CD4-positive, alpha-beta T cell (primary cell): ENCODE measurements at regions not wholly inside any gene's neighbourhood (a gene's known extent, or its start where the extent isn't known, plus 50 kb on each side); places are given as distances from the start of the nearest gene placed in this dataset.
"Not testable (repeated sequence)": the region's sequence is repeated elsewhere in the genome, so short reads cannot be mapped to it uniquely, and the experiment has no call there.

ENCODE experiments used
- ATAC-seq: fragments of 200-7000 bp; cut with Tn5 transposase; one replicate; pipeline ENCODE4 v1.10.0; 2022; ENCODE audit warnings: mild to moderate bottlenecking; ENCODE audit not compliant: poor library complexity
- CTCF ChIA-PET: fragments of 350-600 bp; sonication (Branson Sonifier 250); formaldehyde crosslinking; loops from one replicate; lab custom pipeline; 2021; ENCODE audit warnings: antibody characterized with exemption, inconsistent platforms; lab: Charles Lee
- POLR2A ChIA-PET: fragments of 350-600 bp; sonication (Branson Sonifier 250); formaldehyde crosslinking; loops from one replicate; lab custom pipeline; 2021; ENCODE audit warnings: antibody characterized with exemption, inconsistent platforms; lab: Charles Lee
- DNase-seq, 14 experiments: peaks; one replicate each; pipeline ENCODE4 v3.0.0-alpha.2; 2013 to 2020; ENCODE audit warnings: mixed read lengths in 2 of 14
- H3K27ac ChIP-seq, 2 donors: one replicate each; pipeline versions ENCODE4 v1.5.1 to v1.7.0; 2013; ENCODE audit warnings: low read length in 2 of 2, low read depth in 1 of 2, mild to moderate bottlenecking in 1 of 2
- H3K27me3 ChIP-seq, 2 experiments: 1 replicate in 1 of 2; 2 replicates in 1 of 2; pipeline versions ENCODE4 v1.6.1 to v1.7.0; 2013; ENCODE audit warnings: low read length in 2 of 2, control low read depth in 1 of 2, mild to moderate bottlenecking in 1 of 2, moderate library complexity in 1 of 2; ENCODE audit not compliant: insufficient read depth in 2 of 2, control insufficient read depth in 1 of 2
- H3K36me3 ChIP-seq: one replicate; pipeline ENCODE4 v1.6.1; 2013; ENCODE audit warnings: low read length, control low read depth; ENCODE audit not compliant: insufficient read depth
- H3K4me1 ChIP-seq: one replicate; pipeline ENCODE4 v1.6.1; 2013; ENCODE audit warnings: low read length, control low read depth; ENCODE audit not compliant: insufficient read depth
- H3K4me3 ChIP-seq: one replicate; pipeline ENCODE4 v1.5.1; 2013; ENCODE audit warnings: mild to moderate bottlenecking, low read length, moderate library complexity
- H3K9me3 ChIP-seq, 2 experiments: 1 replicate in 1 of 2; 2 replicates in 1 of 2; pipeline versions ENCODE4 v1.6.1 to v1.7.0; 2013; ENCODE audit warnings: low read length in 2 of 2, mild to moderate bottlenecking in 2 of 2, control low read depth in 1 of 2, moderate library complexity in 1 of 2; ENCODE audit not compliant: control insufficient read depth in 1 of 2, insufficient read depth in 1 of 2
- H3K27ac Mint-ChIP-seq: one replicate; pipeline ENCODE4 v1.8.0; 2020; ENCODE audit warnings: mixed read lengths
- H3K27me3 Mint-ChIP-seq: one replicate; pipeline ENCODE4 v1.8.0; 2021; ENCODE audit warnings: mixed read lengths
- H3K36me3 Mint-ChIP-seq: one replicate; pipeline ENCODE4 v1.8.0; 2021; ENCODE audit warnings: low read depth, mixed read lengths
- H3K4me1 Mint-ChIP-seq: one replicate; pipeline ENCODE4 v1.8.0; 2021; ENCODE audit warnings: low read depth, mixed read lengths
- H3K4me3 Mint-ChIP-seq: one replicate; pipeline ENCODE4 v1.8.0; 2020; ENCODE audit warnings: mild to moderate bottlenecking, mixed read lengths
- H3K9me3 Mint-ChIP-seq: one replicate; pipeline ENCODE4 v1.8.0; 2020; ENCODE audit warnings: mixed read lengths
- CTCF ChIP-seq: fragments of 200-600 bp; IDR thresholded peaks from one replicate; pipeline ENCODE4 v1.8.0; 2022; ENCODE audit warnings: antibody characterized with exemption, mild to moderate bottlenecking
- intact Hi-C, 2 experiments: fragments of 100-400 bp; cut with DNase I in 1 of 2; cut with micrococcal nuclease in 1 of 2; formaldehyde crosslinking; loops; one replicate each; pipeline versions ENCODE4 v1.15.1 to v1.9.0; 2023 to 2025; cut with DNase I, micrococcal nuclease

- Mint-ChIP-seq H3K9me3 (no peaks in the 10 kb centered on the region), H3K36me3 (no peaks in the 10 kb centered on the region), H3K4me1 (no peaks in the 10 kb centered on the region), H3K27ac (no peak overlapping the region), H3K4me3 (no peak overlapping the region), H3K27me3 (no peaks in the 10 kb centered on the region)
- Histone ChIP-seq H3K36me3 (no peaks in the 10 kb centered on the region), H3K27me3 (no peaks in the 10 kb centered on the region), H3K4me3 (no peak overlapping the region), H3K9me3 (no peaks in the 10 kb centered on the region), H3K4me1 (no peaks in the 10 kb centered on the region), H3K27ac (no peak overlapping the region)
- ChIA-PET CTCF (interaction anchor here (1.3 kb wide), 1 partner anchor 25 kb away, joined by 3 read pairs; no protein-coding TSS in a partner anchor), POLR2A (no interaction called here)
- TF ChIP-seq CTCF = peak; percentile 92
- DNase-seq (peak in 4 of 14 experiments; percentile 24 to 62 (median 38)), ATAC-seq (no peak)
- intact Hi-C loops = no loop called here
These were observed 151.5 kb downstream of the CENPC start for GRCh38 chr4:67393699-67394281.

DNA sequence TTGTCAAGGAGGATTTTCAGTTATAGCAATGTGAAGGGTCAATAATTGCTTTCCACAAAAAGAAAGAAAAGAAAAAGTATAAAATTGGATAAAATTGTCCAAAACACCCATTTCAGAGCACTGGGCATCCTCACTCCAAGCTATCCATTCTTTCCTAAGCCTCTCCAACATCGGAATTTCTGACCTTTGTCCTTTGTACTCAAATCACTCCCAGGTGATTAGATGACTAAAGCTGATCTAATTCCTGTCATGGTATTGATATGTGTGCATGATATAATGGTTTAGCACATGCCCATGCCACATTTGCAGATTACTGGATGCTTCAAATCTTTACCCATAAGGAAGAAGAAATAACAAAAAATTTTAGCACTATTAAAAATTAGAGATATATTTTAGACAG is 152.3 kb downstream of the CENPC start:
- no peaks in the 10 kb centered on the region for H3K36me3 Mint-ChIP-seq
- ChIA-PET CTCF (interaction anchor here (1.3 kb wide), 1 partner anchor 24 kb away, joined by 3 read pairs; no protein-coding TSS in a partner anchor), POLR2A (no interaction called here)
- H3K27ac Mint-ChIP-seq = no peak overlapping the region
- no peaks in the 10 kb centered on the region for H3K4me1 ChIP-seq
- DNase-seq = no peak
- H3K4me1 Mint-ChIP-seq = no peaks in the 10 kb centered on the region
- H3K9me3 Mint-ChIP-seq = no peaks in the 10 kb centered on the region
- H3K27ac ChIP-seq = no peak overlapping the region
- H3K4me3 Mint-ChIP-seq = no peak overlapping the region
- no peak for ATAC-seq
- no peaks in the 10 kb centered on the region for H3K9me3 ChIP-seq
- intact Hi-C loops = no loop called here
- no peak for TF ChIP-seq CTCF
- H3K27me3 ChIP-seq = no peaks in the 10 kb centered on the region
- H3K36me3 ChIP-seq = no peaks in the 10 kb centered on the region
- H3K4me3 ChIP-seq = no peak overlapping the region
- no peaks in the 10 kb centered on the region for H3K27me3 Mint-ChIP-seq

- H3K4me1 Mint-ChIP-seq, CTCF ChIA-PET, H3K36me3 Mint-ChIP-seq, ATAC-seq, intact Hi-C loops, H3K4me1 ChIP-seq, H3K27ac Mint-ChIP-seq, POLR2A ChIA-PET, H3K36me3 ChIP-seq, H3K4me3 Mint-ChIP-seq, H3K4me3 ChIP-seq, H3K9me3 Mint-ChIP-seq, H3K27me3 ChIP-seq, DNase-seq, H3K27ac ChIP-seq: not testable (repeated sequence)
- peaks cover 13% of the 10 kb centered on the region for H3K27me3 Mint-ChIP-seq
- H3K9me3 ChIP-seq = peaks cover 0 to 20% of the 10 kb centered on the region in 2 experiments
These were observed 163.9 kb downstream of the CENPC start for GRCh38 chr4:67381406-67381804.

DNA sequence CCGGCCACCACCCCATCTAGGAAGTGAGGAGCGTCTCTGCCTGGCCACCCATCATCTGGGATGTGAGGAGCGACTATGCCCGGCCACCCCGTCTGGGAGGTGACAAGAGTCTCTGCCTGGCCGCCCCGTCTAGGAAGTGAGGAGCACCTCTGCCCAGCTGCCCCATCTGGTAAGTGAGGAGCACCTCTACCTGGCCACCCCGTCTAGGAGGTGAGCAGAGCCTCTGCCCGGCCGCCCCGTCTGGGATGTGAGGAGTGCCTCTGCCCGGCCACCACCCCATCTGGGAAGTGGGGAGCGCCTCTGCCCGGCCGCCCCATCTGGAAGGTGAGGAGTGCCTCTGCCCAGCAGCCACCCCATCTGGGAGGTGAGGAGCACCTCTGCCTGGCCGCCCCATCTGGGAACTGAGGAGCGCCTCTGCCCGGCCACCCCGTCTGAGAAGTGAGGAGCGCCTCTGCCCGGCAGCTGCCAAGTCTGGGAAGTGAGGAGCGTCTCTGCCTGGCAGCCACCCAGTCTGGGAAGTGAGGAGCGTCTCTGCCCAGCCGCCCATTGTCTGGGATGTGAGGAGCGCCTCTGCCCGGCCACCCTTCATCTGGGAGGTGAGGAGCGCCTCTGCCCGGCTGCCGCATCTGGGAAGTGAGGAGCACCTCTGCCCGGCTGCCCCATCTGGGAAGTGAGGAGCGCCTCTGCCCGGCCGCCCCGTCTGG is 164.4 kb downstream of the CENPC start:
- H3K36me3 ChIP-seq, H3K4me1 ChIP-seq, CTCF ChIA-PET, H3K36me3 Mint-ChIP-seq, H3K4me3 Mint-ChIP-seq, H3K9me3 Mint-ChIP-seq, H3K27ac Mint-ChIP-seq, H3K27ac ChIP-seq, ATAC-seq, intact Hi-C loops, H3K4me3 ChIP-seq, H3K4me1 Mint-ChIP-seq, H3K27me3 ChIP-seq, POLR2A ChIA-PET, DNase-seq: not testable (repeated sequence)
- peaks cover 0 to 20% of the 10 kb centered on the region in 2 experiments for H3K9me3 ChIP-seq
- peaks cover 13% of the 10 kb centered on the region for H3K27me3 Mint-ChIP-seq
